ENCODE measurements at regions not wholly inside any gene's neighbourhood (a gene's known extent, or its start where the extent isn't known, plus 50 kb on each side); places are given as distances from the start of the nearest gene placed in this dataset.

- H3K9me3 ChIP-seq (ENCODE audit: control extremely low read depth in 1 of 3, control insufficient read depth in 2 of 3, insufficient read depth in 1 of 3, low read length in 2 of 3), result peaks cover 0 to 3% (median 0%) of the 10 kb centered on the region in 3 donors
- no peaks in the 10 kb centered on the region for H3K4me1 ChIP-seq (ENCODE audit: control insufficient read depth in 2 of 2, insufficient read depth in 2 of 2, low read length in 2 of 2)
- H3K36me3 ChIP-seq (replicated peaks in 1 of 2; ENCODE audit: control extremely low read depth in 1 of 2, control insufficient read depth in 1 of 2, extremely low read depth in 1 of 2, insufficient read depth in 2 of 2, low read length in 1 of 2), result no peaks in the 10 kb centered on the region
- H3K4me3 ChIP-seq (ENCODE audit: control extremely low read depth in 1 of 5, extremely low read depth in 1 of 5, insufficient read depth in 1 of 5, low read depth in 2 of 5, low read length in 4 of 5), result no peak overlapping the region
- peaks cover 3% of the 10 kb centered on the region for H3K27me3 Mint-ChIP-seq
- no peaks in the 10 kb centered on the region for H3K9me3 Mint-ChIP-seq (ENCODE audit: insufficient read depth)
- ATAC-seq (ENCODE audit: low read depth) (no peak), DNase-seq (no peak)
- no peaks in the 10 kb centered on the region for H4K20me1 ChIP-seq (ENCODE audit: control insufficient read depth, insufficient read depth, low read length, poor library complexity, severe bottlenecking)
- no peak overlapping the region for H2AFZ ChIP-seq (ENCODE audit: insufficient read depth, low read depth, low read length, poor library complexity, severe bottlenecking)
- WGBS (ENCODE audit: insufficient coverage), result 94% methylated on average over 10 of the region's 10 CpGs
- no peak overlapping the region for H3K27ac Mint-ChIP-seq
- TF ChIP-seq CTCF (IDR thresholded peaks at IDR 0.05) (no peak), EZH2 (IDR thresholded peaks at IDR 0.05; ENCODE audit: borderline replicate concordance, insufficient read depth, low read depth, low read length, poor library complexity, severe bottlenecking) (no peak)
- ChIA-PET CTCF (no interaction called here), POLR2A (no interaction called here)
- peaks cover 0 to 2% (median 0%) of the 10 kb centered on the region in 4 experiments for H3K27me3 ChIP-seq (replicated peaks in 1 of 4; ENCODE audit: control extremely low read depth in 1 of 4, control insufficient read depth in 3 of 4, insufficient read depth in 4 of 4, low read length in 3 of 4)
- no peaks in the 10 kb centered on the region for H3K79me2 ChIP-seq (ENCODE audit: control insufficient read depth, insufficient read depth, low read length)
- no peaks in the 10 kb centered on the region for H3K4me1 Mint-ChIP-seq
- H3K9ac ChIP-seq (ENCODE audit: low read length), result no peak overlapping the region
- no peak overlapping the region for H3K4me3 Mint-ChIP-seq
- no peak overlapping the region for H3K27ac ChIP-seq (ENCODE audit: low read length in 2 of 2)
- intact Hi-C loops (cut with micrococcal nuclease), result no loop called here
- no peak overlapping the region for H3K4me2 ChIP-seq (replicated peaks; ENCODE audit: low read depth, low read length, poor library complexity, severe bottlenecking)
Measured at GRCh38 chr1:22325531-22326371, 125.9 kb upstream of the ZBTB40 start.

DNA sequence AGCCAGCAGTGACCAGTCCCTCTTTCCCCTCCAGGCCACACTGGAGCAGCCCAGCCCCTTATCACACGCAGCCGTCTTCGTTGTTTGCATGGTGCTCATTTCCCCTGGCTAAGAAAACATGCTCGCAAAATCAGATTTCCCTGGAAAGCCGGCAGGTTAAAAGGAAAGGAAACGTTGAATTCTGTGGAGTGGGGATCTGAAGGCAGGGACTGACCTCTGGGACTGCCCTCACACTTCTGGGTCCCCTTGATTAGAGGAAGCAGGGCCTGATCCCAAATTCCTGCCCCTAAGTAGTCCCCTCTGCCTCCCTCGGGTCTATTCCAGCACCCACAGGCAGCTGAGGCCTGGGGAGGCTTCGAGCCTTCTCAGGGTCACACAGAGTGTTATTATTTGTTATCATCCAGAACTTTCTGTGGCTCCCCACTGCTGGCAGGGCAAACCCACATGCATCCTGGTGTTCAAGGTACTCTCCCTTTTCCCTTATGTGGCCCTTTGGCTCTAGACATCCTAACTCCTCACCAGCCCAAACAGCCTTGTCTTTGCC lies 125.2 kb upstream of the ZBTB40 start:
- 70% methylated on average over 3 of the region's 8 CpGs for WGBS (ENCODE audit: insufficient coverage)

More for the DNA sequence above, 125.2 kb upstream of the ZBTB40 start:
- no peaks in the 10 kb centered on the region for H3K36me3 ChIP-seq (replicated peaks in 1 of 2; ENCODE audit: control extremely low read depth in 1 of 2, control insufficient read depth in 1 of 2, extremely low read depth in 1 of 2, insufficient read depth in 2 of 2, low read length in 1 of 2)
- no peaks in the 10 kb centered on the region for H4K20me1 ChIP-seq (ENCODE audit: control insufficient read depth, insufficient read depth, low read length, poor library complexity, severe bottlenecking)
- no peak for TF ChIP-seq EZH2 (IDR thresholded peaks at IDR 0.05; ENCODE audit: borderline replicate concordance, insufficient read depth, low read depth, low read length, poor library complexity, severe bottlenecking)
- no peak for TF ChIP-seq CTCF (IDR thresholded peaks at IDR 0.05)
- no peak overlapping the region for H3K4me2 ChIP-seq (replicated peaks; ENCODE audit: low read depth, low read length, poor library complexity, severe bottlenecking)
- DNase-seq (no peak), ATAC-seq (ENCODE audit: low read depth) (no peak)
- no peak overlapping the region for H3K27ac ChIP-seq (ENCODE audit: low read length in 2 of 2)
- no peak overlapping the region for H3K9ac ChIP-seq (ENCODE audit: low read length)
- H3K4me1 ChIP-seq (ENCODE audit: control insufficient read depth in 2 of 2, insufficient read depth in 2 of 2, low read length in 2 of 2), result no peaks in the 10 kb centered on the region
- no peaks in the 10 kb centered on the region for H3K4me1 Mint-ChIP-seq
- CTCF ChIA-PET, result no interaction called here
- POLR2A ChIA-PET, result no interaction called here
- peaks cover 0 to 3% (median 0%) of the 10 kb centered on the region in 3 donors for H3K9me3 ChIP-seq (ENCODE audit: control extremely low read depth in 1 of 3, control insufficient read depth in 2 of 3, insufficient read depth in 1 of 3, low read length in 2 of 3)
- H3K4me3 ChIP-seq (ENCODE audit: control extremely low read depth in 1 of 5, extremely low read depth in 1 of 5, insufficient read depth in 1 of 5, low read depth in 2 of 5, low read length in 4 of 5), result no peak overlapping the region
- no peak overlapping the region for H2AFZ ChIP-seq (ENCODE audit: insufficient read depth, low read depth, low read length, poor library complexity, severe bottlenecking)
- intact Hi-C loops (cut with micrococcal nuclease), result no loop called here
- H3K4me3 Mint-ChIP-seq, result no peak overlapping the region
- H3K27ac Mint-ChIP-seq, result no peak overlapping the region
- no peaks in the 10 kb centered on the region for H3K79me2 ChIP-seq (ENCODE audit: control insufficient read depth, insufficient read depth, low read length)
- peaks cover 0 to 2% (median 0%) of the 10 kb centered on the region in 4 experiments for H3K27me3 ChIP-seq (replicated peaks in 1 of 4; ENCODE audit: control extremely low read depth in 1 of 4, control insufficient read depth in 3 of 4, insufficient read depth in 4 of 4, low read length in 3 of 4)
- peaks cover under 1% of the 10 kb centered on the region for H3K27me3 Mint-ChIP-seq
- no peaks in the 10 kb centered on the region for H3K9me3 Mint-ChIP-seq (ENCODE audit: insufficient read depth)
